ENCODE measurements at regions not wholly inside any gene's neighbourhood (a gene's known extent, or its start where the extent isn't known, plus 50 kb on each side); places are given as distances from the start of the nearest gene placed in this dataset.

DNA sequence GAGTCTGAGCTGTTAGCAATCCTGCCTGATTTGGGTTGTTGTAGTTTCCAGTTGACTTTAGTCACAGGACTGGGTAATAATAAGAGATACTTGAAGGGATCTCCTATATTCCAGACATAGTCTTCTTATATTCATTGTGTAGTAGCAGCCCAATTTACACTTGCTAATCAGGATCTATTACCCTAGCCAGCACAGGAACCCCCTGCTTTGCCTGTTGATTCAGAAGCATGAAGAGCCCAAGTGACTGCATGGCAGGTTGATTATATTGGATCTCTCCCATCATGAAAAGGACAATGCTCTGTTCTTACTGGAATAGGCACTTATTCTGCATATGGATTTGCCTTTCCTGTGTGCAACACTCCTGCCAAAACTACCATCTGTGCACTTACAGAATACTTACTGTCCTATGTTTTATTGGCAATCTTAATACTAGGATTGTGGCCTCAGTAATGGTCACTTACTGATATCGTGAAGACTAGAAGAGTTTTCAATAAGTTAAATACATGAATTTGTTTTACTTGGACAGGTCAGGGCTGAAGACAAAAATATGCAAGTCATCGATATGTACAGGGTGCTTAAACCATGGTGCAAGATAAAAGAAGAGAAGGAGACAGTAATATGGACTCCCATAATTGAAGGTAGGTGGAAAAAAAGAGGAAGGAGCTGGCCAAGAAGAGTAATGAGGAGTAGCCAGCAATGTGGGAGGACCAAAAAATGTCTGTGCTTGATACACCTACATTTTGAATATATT is 304.1 kb downstream of the MCTP2 start:
- Histone ChIP-seq H3K36me3 (ENCODE audit: control insufficient read depth, insufficient read depth, low read length, severe bottlenecking) (no peaks in the 10 kb centered on the region), H3K9me3 (ENCODE audit: control insufficient read depth, low read length) (no peaks in the 10 kb centered on the region)
- DNase-seq (ENCODE audit: low read depth): no peak

DNA sequence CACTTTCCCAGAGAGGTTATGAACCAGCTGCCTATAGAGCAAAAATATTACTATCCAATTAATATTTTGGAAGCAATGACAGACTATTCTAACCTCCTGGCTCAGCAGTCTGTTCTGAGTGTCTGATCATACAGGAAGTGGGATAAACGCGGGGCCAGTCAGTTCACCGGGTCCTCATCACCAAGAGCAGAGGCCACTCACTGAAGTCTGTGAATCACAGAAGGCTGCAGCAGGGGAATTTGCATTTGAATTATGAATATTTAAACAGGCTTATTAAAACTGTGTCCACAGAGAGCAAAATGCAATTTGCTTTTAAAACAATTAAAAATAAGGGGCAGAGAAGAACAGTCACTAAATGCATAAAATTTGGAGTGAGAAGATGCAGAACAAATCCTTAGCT is 305.2 kb downstream of the MCTP2 start:
- Histone ChIP-seq H3K4me3 (ENCODE audit: low read length) (no peak overlapping the region), H3K9me3 (ENCODE audit: control insufficient read depth, low read length) (no peaks in the 10 kb centered on the region), H3K4me1 (ENCODE audit: control insufficient read depth, insufficient read depth, low read length) (peaks cover 6% of the 10 kb centered on the region), H3K36me3 (ENCODE audit: control insufficient read depth, insufficient read depth, low read length, severe bottlenecking) (no peaks in the 10 kb centered on the region), H3K27me3 (replicated peaks; ENCODE audit: control insufficient read depth, insufficient read depth, low read length) (no peaks in the 10 kb centered on the region), H3K9ac (ENCODE audit: low read length) (no peak overlapping the region)
- DNase-seq (ENCODE audit: low read depth): no peak

More for the DNA sequence above, 304.1 kb downstream of the MCTP2 start:
- Histone ChIP-seq H3K4me3 (ENCODE audit: low read length) (no peak overlapping the region), H3K27me3 (replicated peaks; ENCODE audit: control insufficient read depth, insufficient read depth, low read length) (no peaks in the 10 kb centered on the region), H3K4me1 (ENCODE audit: control insufficient read depth, insufficient read depth, low read length) (peaks cover 6% of the 10 kb centered on the region), H3K9ac (ENCODE audit: low read length) (no peak overlapping the region)

DNA sequence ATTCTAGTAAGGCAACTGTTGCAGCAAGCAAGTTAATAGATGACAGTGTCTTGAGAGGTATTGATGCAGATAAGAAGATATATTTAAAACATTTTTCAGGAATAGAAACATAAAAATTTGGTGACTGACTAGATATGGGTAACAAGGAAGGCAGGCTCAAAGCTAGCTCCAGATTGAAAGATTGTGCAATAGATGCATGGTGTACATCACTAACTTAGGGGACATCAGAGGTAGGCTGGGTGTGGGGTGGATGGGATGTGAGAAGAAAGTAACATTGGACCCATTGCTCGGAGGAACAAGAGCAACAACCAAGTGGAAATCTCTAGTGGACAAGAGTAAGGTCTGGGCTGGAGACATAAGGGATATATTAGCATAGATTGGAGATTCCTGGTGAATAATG is 306.9 kb downstream of the MCTP2 start:
- no peaks in the 10 kb centered on the region for H3K27me3 ChIP-seq (replicated peaks; ENCODE audit: control insufficient read depth, insufficient read depth, low read length)
- H3K4me3 ChIP-seq (ENCODE audit: low read length): no peak overlapping the region
- no peaks in the 10 kb centered on the region for H3K36me3 ChIP-seq (ENCODE audit: control insufficient read depth, insufficient read depth, low read length, severe bottlenecking)
- no peaks in the 10 kb centered on the region for H3K4me1 ChIP-seq (ENCODE audit: control insufficient read depth, insufficient read depth, low read length)
- H3K9me3 ChIP-seq (ENCODE audit: control insufficient read depth, low read length): no peaks in the 10 kb centered on the region
- H3K9ac ChIP-seq (ENCODE audit: low read length): no peak overlapping the region
- DNase-seq (ENCODE audit: low read depth): no peak

DNA sequence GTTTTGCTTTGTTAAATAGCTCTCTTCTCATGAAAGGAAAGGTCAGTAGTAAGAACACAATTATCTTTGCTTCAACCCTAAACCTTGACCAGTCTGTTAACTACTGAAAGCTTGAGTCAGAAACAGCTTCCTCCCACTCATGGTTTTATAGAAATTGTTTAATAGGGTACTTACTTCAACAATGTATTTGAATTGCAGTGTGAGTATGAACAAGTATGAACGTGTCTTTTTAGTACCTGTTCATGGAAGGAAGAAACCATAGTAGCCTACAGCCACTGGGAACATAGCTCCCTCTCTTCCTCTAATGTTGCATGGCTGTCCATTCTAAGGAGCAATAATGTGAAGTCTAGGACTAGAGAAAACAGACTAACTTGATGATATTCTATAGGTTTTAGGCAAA is 311.0 kb downstream of the MCTP2 start:
- Histone ChIP-seq H3K4me1 (ENCODE audit: control insufficient read depth, insufficient read depth, low read length) (no peaks in the 10 kb centered on the region), H3K9ac (ENCODE audit: low read length) (no peak overlapping the region), H3K9me3 (ENCODE audit: control insufficient read depth, low read length) (no peaks in the 10 kb centered on the region), H3K27me3 (replicated peaks; ENCODE audit: control insufficient read depth, insufficient read depth, low read length) (no peaks in the 10 kb centered on the region), H3K4me3 (ENCODE audit: low read length) (no peak overlapping the region), H3K36me3 (ENCODE audit: control insufficient read depth, insufficient read depth, low read length, severe bottlenecking) (no peaks in the 10 kb centered on the region)
- no peak for DNase-seq (ENCODE audit: low read depth)

DNA sequence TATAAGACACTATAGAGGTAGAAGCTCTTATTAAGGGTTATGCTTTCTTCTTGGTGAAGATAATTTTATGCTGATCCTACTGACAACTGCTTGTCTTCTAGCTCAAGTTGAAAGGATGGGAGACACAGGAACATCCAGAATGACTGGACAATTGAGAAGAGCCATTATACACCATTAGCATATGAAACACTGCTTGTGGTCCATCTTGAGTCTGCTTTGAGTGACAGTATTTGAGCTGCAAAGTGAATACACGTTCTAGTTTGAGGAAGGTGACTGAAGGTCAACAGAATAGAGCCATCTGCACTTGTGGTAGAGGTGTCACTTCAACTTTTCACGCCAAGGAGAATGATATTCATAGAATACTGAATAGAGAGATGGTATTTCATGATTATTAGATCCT is 315.4 kb downstream of the MCTP2 start:
- Histone ChIP-seq H3K4me3 (ENCODE audit: low read length) (no peak overlapping the region), H3K36me3 (ENCODE audit: control insufficient read depth, insufficient read depth, low read length, severe bottlenecking) (no peaks in the 10 kb centered on the region), H3K9me3 (ENCODE audit: control insufficient read depth, low read length) (no peaks in the 10 kb centered on the region), H3K27me3 (replicated peaks; ENCODE audit: control insufficient read depth, insufficient read depth, low read length) (no peaks in the 10 kb centered on the region), H3K9ac (ENCODE audit: low read length) (no peak overlapping the region), H3K4me1 (ENCODE audit: control insufficient read depth, insufficient read depth, low read length) (no peaks in the 10 kb centered on the region)
- no peak for DNase-seq (ENCODE audit: low read depth)

DNA sequence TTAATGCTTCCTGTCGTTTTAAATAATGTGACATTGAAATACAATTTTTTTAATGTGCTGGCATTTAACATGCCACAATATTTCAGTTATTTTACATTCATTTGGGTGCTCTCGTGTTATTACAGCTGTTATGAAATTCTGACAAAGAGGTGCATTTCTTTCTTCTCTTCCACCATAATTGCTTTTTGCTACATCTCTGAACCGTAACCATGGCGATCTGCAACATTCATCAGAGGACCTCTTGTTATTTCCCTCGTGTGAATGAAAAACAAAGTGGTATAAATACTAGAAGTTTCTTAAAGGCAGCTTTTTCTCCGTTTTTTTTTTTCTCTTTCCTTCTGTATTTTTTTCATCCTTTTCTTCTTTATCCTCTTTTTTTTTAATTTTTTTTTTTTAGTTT is 316.4 kb downstream of the MCTP2 start:
- no peaks in the 10 kb centered on the region for H3K36me3 ChIP-seq (ENCODE audit: control insufficient read depth, insufficient read depth, low read length, severe bottlenecking)
- no peak overlapping the region for H3K4me3 ChIP-seq (ENCODE audit: low read length)
- H3K4me1 ChIP-seq (ENCODE audit: control insufficient read depth, insufficient read depth, low read length): no peaks in the 10 kb centered on the region
- no peak for DNase-seq (ENCODE audit: low read depth)
- H3K27me3 ChIP-seq (replicated peaks; ENCODE audit: control insufficient read depth, insufficient read depth, low read length): no peaks in the 10 kb centered on the region
- no peak overlapping the region for H3K9ac ChIP-seq (ENCODE audit: low read length)
- H3K9me3 ChIP-seq (ENCODE audit: control insufficient read depth, low read length): no peaks in the 10 kb centered on the region

DNA sequence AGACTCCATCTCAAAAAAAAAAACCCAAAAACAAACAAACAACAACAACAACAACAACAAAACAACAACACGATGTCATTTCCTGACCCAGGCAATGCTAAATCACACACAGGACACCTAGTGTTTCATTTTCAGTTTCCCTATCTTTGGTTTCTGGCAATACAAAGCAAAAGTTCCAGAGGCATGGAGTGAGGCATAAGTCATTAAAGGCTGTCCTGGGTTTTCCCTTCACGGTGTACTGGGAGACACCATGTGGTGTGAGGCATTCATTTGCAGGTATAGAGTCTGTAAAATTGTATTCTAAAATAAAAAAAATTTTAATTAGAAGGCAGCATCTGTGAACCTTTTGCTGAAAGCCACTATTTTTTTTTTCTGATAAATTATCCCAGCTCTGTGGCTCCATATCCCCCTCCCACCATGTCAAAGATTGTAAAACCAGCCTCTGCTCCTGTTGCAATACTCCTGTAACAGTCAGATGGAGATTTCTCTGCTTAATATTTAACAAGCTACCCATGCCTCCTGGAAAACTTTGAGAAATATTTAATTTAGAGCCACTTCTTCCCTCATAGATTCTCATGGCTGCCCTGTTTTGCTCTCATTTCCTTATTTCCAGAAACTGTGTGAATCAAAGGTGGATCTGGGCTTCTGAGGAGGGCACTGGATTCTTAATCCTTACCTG is 324.6 kb downstream of the MCTP2 start:
- no peaks in the 10 kb centered on the region for H3K9me3 ChIP-seq (ENCODE audit: control insufficient read depth, low read length)
- no peaks in the 10 kb centered on the region for H3K36me3 ChIP-seq (ENCODE audit: control insufficient read depth, insufficient read depth, low read length, severe bottlenecking)
- H3K9ac ChIP-seq (ENCODE audit: low read length): no peak overlapping the region
- H3K4me3 ChIP-seq (ENCODE audit: low read length): no peak overlapping the region
- no peaks in the 10 kb centered on the region for H3K27me3 ChIP-seq (replicated peaks; ENCODE audit: control insufficient read depth, insufficient read depth, low read length)
- no peak for DNase-seq (ENCODE audit: low read depth)
- no peaks in the 10 kb centered on the region for H3K4me1 ChIP-seq (ENCODE audit: control insufficient read depth, insufficient read depth, low read length)

DNA sequence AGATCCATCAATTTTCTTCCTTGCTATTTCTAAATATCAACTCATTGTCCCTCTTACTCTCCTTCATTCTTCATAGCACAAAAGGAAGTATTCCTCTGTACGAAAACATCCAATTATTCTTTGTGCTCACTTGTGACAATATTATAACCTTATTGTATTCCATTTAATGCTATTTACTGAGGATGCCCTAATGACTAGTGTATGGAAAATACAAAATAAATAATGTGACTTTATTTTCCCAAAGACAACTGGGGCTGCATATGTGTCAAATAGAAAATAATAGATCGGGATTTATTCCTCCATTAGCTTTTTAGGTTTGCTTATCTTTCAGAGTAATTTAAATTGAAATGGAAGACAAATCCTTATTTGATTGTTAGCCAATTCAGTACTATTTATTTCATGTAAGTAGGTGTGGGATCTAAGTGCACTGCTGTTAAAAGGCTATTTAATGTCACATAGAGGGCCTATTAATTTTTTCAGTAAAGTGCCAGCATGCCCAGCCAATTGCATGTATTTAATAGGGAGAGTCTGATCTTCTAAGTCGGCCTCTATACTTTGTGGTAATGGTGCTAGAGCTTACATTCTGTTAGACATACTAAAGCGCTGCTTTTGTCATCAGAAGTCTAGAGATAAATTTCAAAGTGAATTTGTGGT is 329.8 kb downstream of the MCTP2 start:
- no peak for DNase-seq (ENCODE audit: low read depth)
- no peaks in the 10 kb centered on the region for H3K27me3 ChIP-seq (replicated peaks; ENCODE audit: control insufficient read depth, insufficient read depth, low read length)
- no peak overlapping the region for H3K9ac ChIP-seq (ENCODE audit: low read length)
- H3K36me3 ChIP-seq (ENCODE audit: control insufficient read depth, insufficient read depth, low read length, severe bottlenecking): no peaks in the 10 kb centered on the region
- no peak overlapping the region for H3K4me3 ChIP-seq (ENCODE audit: low read length)
- no peaks in the 10 kb centered on the region for H3K4me1 ChIP-seq (ENCODE audit: control insufficient read depth, insufficient read depth, low read length)
- peaks cover 3% of the 10 kb centered on the region for H3K9me3 ChIP-seq (ENCODE audit: control insufficient read depth, low read length)

DNA sequence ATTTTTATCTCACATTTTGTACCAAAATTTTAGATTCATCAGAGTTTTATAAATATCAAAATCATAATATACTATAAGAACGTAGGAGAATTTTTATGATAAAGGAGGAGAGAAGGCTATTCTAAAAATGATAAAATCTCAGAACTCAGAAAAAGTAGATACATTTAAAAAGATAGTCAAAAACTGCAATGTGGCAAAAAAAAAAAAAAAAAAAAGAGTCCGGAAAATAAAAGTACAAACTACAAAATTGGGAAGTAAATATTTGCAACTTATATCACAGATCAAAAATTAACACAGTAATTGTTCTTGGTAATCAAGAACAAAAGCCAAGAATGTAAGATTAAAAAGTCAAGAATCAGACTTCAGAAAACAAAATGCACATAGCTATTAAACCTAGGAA is 332.1 kb downstream of the MCTP2 start:
- Histone ChIP-seq H3K9ac (ENCODE audit: low read length) (no peak overlapping the region), H3K27me3 (replicated peaks; ENCODE audit: control insufficient read depth, insufficient read depth, low read length) (no peaks in the 10 kb centered on the region), H3K4me3 (ENCODE audit: low read length) (no peak overlapping the region), H3K9me3 (ENCODE audit: control insufficient read depth, low read length) (peaks cover 3% of the 10 kb centered on the region), H3K4me1 (ENCODE audit: control insufficient read depth, insufficient read depth, low read length) (no peaks in the 10 kb centered on the region), H3K36me3 (ENCODE audit: control insufficient read depth, insufficient read depth, low read length, severe bottlenecking) (no peaks in the 10 kb centered on the region)
- DNase-seq (ENCODE audit: low read depth): no peak

DNA sequence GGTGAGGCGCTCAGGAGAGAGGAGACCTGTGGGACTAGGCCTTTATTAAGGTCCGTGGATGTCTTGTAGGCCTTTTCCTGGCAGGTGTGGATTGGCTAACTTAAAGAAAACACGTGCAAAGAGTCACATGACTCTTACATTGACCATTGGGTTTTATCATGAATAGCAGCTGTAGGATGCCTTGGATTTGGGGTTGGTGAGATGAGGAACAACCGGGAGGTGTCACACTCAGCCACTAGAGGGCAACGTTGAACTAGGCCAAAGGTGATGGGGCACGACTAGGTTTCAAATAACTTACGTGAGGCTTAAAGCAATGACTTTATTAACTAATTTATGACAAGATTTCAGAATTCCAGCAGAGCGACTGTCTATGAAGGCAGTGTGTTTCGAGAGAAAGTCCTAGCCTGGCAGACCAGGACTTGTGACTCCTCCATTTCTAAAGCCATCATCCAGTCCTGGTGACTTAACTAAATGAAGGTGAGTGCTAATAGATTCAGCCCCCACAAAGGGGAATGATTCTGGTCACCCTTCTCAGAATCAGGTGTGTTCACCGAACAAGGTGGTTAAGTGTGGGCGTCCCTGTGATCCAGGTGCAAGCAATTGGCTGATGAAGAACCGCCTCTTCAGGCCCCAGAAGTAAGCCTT is 345.6 kb downstream of the MCTP2 start:
- H3K4me3 ChIP-seq (ENCODE audit: low read length): no peak overlapping the region
- no peaks in the 10 kb centered on the region for H3K36me3 ChIP-seq (ENCODE audit: control insufficient read depth, insufficient read depth, low read length, severe bottlenecking)
- H3K4me1 ChIP-seq (ENCODE audit: control insufficient read depth, insufficient read depth, low read length): no peaks in the 10 kb centered on the region
- no peaks in the 10 kb centered on the region for H3K27me3 ChIP-seq (replicated peaks; ENCODE audit: control insufficient read depth, insufficient read depth, low read length)
- DNase-seq (ENCODE audit: low read depth): no peak
- H3K9ac ChIP-seq (ENCODE audit: low read length): no peak overlapping the region
- no peaks in the 10 kb centered on the region for H3K9me3 ChIP-seq (ENCODE audit: control insufficient read depth, low read length)

DNA sequence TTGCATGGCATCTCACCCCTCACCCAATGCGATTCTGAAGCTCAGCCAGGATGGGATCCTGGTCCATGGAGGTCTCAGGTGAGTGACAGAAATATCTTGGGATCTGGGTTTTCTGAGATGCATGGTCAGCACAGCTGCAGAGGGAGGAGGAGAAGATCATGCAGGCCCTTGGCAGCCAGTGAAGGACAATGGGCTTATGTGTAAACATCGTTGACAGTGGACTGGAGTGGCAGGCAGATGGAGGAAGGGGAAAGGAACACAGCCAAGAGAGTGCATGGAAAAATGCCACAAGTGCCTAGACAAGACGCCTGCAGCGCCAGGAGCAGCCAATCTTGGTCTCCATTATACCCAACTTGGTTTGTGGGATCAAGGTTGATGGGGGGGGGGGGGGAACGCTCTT is 347.9 kb downstream of the MCTP2 start:
- no peaks in the 10 kb centered on the region for H3K36me3 ChIP-seq (ENCODE audit: control insufficient read depth, insufficient read depth, low read length, severe bottlenecking)
- H3K4me3 ChIP-seq (ENCODE audit: low read length): no peak overlapping the region
- DNase-seq (ENCODE audit: low read depth): no peak
- H3K27me3 ChIP-seq (replicated peaks; ENCODE audit: control insufficient read depth, insufficient read depth, low read length): no peaks in the 10 kb centered on the region
- H3K9me3 ChIP-seq (ENCODE audit: control insufficient read depth, low read length): no peaks in the 10 kb centered on the region
- no peak overlapping the region for H3K9ac ChIP-seq (ENCODE audit: low read length)
- no peaks in the 10 kb centered on the region for H3K4me1 ChIP-seq (ENCODE audit: control insufficient read depth, insufficient read depth, low read length)

Measured in adipocyte (in vitro differentiated cells).